ENCODE measurements at regions not wholly inside any gene's neighbourhood (a gene's known extent, or its start where the extent isn't known, plus 50 kb on each side); places are given as distances from the start of the nearest gene placed in this dataset.

GRCh38 chr6:74941424-74941823 is 264.4 kb downstream of the COL12A1 start:
- Histone ChIP-seq H3K36me3 (no peaks in the 10 kb centered on the region), H3K9me3 (no peaks in the 10 kb centered on the region), H3K4me1 (no peaks in the 10 kb centered on the region), H3K4me3 (ENCODE audit: low read depth, low read length) (no peak overlapping the region), H3K27me3 (no peaks in the 10 kb centered on the region)
- TF ChIP-seq, protein P1, sequence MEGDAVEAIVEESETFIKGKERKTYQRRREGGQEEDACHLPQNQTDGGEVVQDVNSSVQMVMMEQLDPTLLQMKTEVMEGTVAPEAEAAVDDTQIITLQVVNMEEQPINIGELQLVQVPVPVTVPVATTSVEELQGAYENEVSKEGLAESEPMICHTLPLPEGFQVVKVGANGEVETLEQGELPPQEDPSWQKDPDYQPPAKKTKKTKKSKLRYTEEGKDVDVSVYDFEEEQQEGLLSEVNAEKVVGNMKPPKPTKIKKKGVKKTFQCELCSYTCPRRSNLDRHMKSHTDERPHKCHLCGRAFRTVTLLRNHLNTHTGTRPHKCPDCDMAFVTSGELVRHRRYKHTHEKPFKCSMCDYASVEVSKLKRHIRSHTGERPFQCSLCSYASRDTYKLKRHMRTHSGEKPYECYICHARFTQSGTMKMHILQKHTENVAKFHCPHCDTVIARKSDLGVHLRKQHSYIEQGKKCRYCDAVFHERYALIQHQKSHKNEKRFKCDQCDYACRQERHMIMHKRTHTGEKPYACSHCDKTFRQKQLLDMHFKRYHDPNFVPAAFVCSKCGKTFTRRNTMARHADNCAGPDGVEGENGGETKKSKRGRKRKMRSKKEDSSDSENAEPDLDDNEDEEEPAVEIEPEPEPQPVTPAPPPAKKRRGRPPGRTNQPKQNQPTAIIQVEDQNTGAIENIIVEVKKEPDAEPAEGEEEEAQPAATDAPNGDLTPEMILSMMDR (IDR thresholded peaks at IDR 0.05; ENCODE audit: low read depth, low read length) = no peak
- DNase-seq = no peak

DNA sequence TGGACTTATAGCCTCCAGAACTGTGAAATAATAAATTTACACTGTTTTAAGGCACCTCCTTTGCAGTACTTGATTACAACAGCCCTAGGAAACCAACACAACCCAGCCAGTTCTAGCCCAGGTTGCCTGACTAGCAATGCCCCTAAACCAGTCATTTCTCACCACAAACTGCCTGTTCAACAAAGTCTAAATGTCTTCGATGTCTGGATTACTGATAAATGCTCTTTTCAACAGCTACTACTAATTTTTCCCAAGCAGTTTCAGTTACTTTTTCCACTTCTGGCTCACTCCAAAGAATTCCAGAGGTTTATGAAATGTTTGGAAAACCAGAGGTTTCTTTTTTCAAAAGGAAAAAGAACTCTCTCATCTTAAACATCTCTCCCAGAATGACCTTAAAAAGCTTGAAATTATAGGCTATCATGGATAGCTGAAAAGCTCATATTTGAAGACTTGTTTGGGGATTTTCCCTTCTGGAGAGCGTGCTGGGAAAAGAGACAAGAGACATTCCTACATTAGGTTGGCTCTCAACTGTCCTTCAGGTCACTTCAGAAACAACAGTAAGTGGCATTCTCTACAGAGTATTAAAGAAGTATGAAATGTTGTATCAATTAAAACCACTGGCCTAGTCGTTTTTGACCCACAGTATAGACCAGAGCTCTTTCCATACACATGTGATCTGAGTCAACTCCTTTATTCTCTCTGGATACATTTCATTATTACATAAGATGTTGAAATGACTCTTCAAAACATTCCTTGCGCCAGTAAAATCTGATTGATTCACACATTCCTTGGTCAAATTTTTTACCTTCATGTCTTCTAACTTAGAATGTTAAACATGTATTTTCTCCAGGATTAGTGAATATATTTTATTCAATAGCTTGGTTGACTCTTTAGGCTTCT is 265.9 kb downstream of the COL12A1 start:
- Histone ChIP-seq H3K36me3 (no peaks in the 10 kb centered on the region), H3K4me1 (no peaks in the 10 kb centered on the region), H3K9me3 (no peaks in the 10 kb centered on the region), H3K4me3 (ENCODE audit: low read depth, low read length) (no peak overlapping the region), H3K27me3 (no peaks in the 10 kb centered on the region)
- DNase-seq = no peak
- TF ChIP-seq, protein P1 (IDR thresholded peaks at IDR 0.05; ENCODE audit: low read depth, low read length) = no peak

- Histone ChIP-seq H3K4me3 (ENCODE audit: low read depth, low read length) (no peak overlapping the region), H3K27me3 (no peaks in the 10 kb centered on the region), H3K4me1 (no peaks in the 10 kb centered on the region), H3K36me3 (no peaks in the 10 kb centered on the region), H3K9me3 (no peaks in the 10 kb centered on the region)
- no peak for DNase-seq
- TF ChIP-seq, protein P1 (IDR thresholded peaks at IDR 0.05; ENCODE audit: low read depth, low read length) = no peak
These were observed 266.6 kb downstream of the COL12A1 start for GRCh38 chr6:74939151-74939708.

- no peak for DNase-seq
- TF ChIP-seq, protein P1 (IDR thresholded peaks at IDR 0.05; ENCODE audit: low read depth, low read length) = no peak
- Histone ChIP-seq H3K4me1 (no peaks in the 10 kb centered on the region), H3K36me3 (no peaks in the 10 kb centered on the region), H3K9me3 (no peaks in the 10 kb centered on the region), H3K4me3 (ENCODE audit: low read depth, low read length) (no peak overlapping the region), H3K27me3 (no peaks in the 10 kb centered on the region)
These were observed 267.9 kb downstream of the COL12A1 start for GRCh38 chr6:74937936-74938335.

DNA sequence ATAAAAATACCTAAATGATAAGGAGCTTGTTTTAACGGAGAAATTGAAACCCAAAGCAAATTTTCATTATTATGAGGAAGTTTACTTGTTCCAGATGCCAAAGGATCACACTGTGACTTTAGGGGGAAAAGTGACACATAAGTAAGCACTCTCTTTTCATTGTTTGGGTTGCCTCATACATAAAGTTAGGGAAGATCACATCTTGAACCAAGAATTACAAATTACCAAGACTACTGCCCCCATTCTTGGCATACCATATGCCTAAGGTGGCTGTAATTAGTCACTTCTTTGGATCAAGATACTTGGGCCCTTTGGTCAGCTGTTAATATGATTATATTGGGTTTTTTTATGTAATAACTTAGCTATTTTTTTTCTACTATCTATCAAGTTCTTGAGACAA is 269.0 kb downstream of the COL12A1 start:
- Histone ChIP-seq H3K4me1 (no peaks in the 10 kb centered on the region), H3K9me3 (no peaks in the 10 kb centered on the region), H3K27me3 (no peaks in the 10 kb centered on the region), H3K4me3 (ENCODE audit: low read depth, low read length) (no peak overlapping the region), H3K36me3 (no peaks in the 10 kb centered on the region)
- TF ChIP-seq, protein P1 (IDR thresholded peaks at IDR 0.05; ENCODE audit: low read depth, low read length) = no peak
- DNase-seq = no peak
